IMR-90 (cell line): ENCODE measurements at regions not wholly inside any gene's neighbourhood (a gene's known extent, or its start where the extent isn't known, plus 50 kb on each side); places are given as distances from the start of the nearest gene placed in this dataset.

Source experiments
- ATAC-seq: fragments of 200-7000 bp; cut with Tn5 transposase; 2 replicates; pipeline ENCODE4 v1.9.1; 2020; ENCODE audit warnings: low read depth, mild to moderate bottlenecking, moderate library complexity
- BruUV-seq: library from RNA; stranded (reverse); fragments of 400-500 nt; replicated peaks from 2 replicates; lab custom pipeline; 2021; lab: Mats Ljungman, UMichigan
- CTCF ChIA-PET: fragments of 300-600 bp; formaldehyde crosslinking; extraction: SDS; loops from one replicate; lab custom pipeline; 2021; ENCODE audit warnings: antibody characterized with exemption; lab: Yijun Ruan, JAX
- POLR2A ChIA-PET: fragments of 300-600 bp; sonication (Branson Sonifier 250); formaldehyde crosslinking; loops from one replicate; lab custom pipeline; 2022; ENCODE audit warnings: antibody characterized with exemption; ENCODE audit not compliant: unreplicated experiment; lab: Charles Lee
- DNase-seq: peaks from one replicate; pipeline ENCODE4 v3.0.0; 2013
- H2AFZ ChIP-seq: replicated peaks from 2 replicates; pipeline ENCODE3; 2013; ENCODE audit warnings: low read length, mild to moderate bottlenecking; ENCODE audit not compliant: poor library complexity
- H2AK5ac ChIP-seq: 2 replicates; pipeline ENCODE4 v1.6.1; 2013; ENCODE audit warnings: low read depth, low read length, inconsistent platforms
- H2AK9ac ChIP-seq: replicated peaks from 2 replicates; pipeline ENCODE3; 2013; ENCODE audit warnings: mild to moderate bottlenecking, low read depth, low read length, moderate library complexity; ENCODE audit not compliant: poor library complexity
- H2BK120ac ChIP-seq: 2 replicates; pipeline ENCODE4 v1.6.1; 2013; ENCODE audit warnings: low read depth, low read length, inconsistent platforms
- H2BK15ac ChIP-seq: 3 replicates; pipeline ENCODE4 v1.6.1; 2013; ENCODE audit warnings: low read depth, low read length, inconsistent platforms
- H2BK20ac ChIP-seq: 2 replicates; pipeline ENCODE4 v1.6.1; 2013; ENCODE audit warnings: low read depth, mild to moderate bottlenecking, inconsistent platforms, low read length, moderate library complexity
- H2BK5ac ChIP-seq: 2 replicates; pipeline ENCODE4 v1.6.1; 2013; ENCODE audit warnings: mild to moderate bottlenecking, low read depth, low read length, inconsistent platforms; ENCODE audit not compliant: poor library complexity, severe bottlenecking
- H3K14ac ChIP-seq: replicated peaks from 2 replicates; pipeline ENCODE4 v1.6.1; 2013; ENCODE audit warnings: low read depth, low read length, inconsistent platforms
- H3K18ac ChIP-seq: 2 replicates; pipeline ENCODE4 v1.6.1; 2013; ENCODE audit warnings: low read depth, low read length, control low read depth
- H3K23ac ChIP-seq: 2 replicates; pipeline ENCODE4 v1.6.1; 2013; ENCODE audit warnings: low read depth, low read length, inconsistent platforms
- H3K27ac ChIP-seq: 2 replicates; pipeline ENCODE4 v1.5.1; 2013; ENCODE audit warnings: mild to moderate bottlenecking, control low read depth, low read length; ENCODE audit not compliant: insufficient read depth
- H3K27me3 ChIP-seq: 2 replicates; pipeline ENCODE4 v1.6.1; 2013; ENCODE audit warnings: low read length; ENCODE audit not compliant: control insufficient read depth, insufficient read depth
- H3K36me3 ChIP-seq: 2 replicates; pipeline ENCODE4 v1.6.1; 2013; ENCODE audit warnings: low read length, mixed read lengths; ENCODE audit not compliant: control insufficient read depth, insufficient read depth
- H3K4ac ChIP-seq: 2 replicates; pipeline ENCODE4 v1.6.1; 2013; ENCODE audit warnings: low read depth, low read length, inconsistent platforms
- H3K4me1 ChIP-seq: 2 replicates; pipeline ENCODE4 v1.6.1; 2013; ENCODE audit warnings: low read length, mixed read lengths; ENCODE audit not compliant: control insufficient read depth, insufficient read depth
- H3K4me2 ChIP-seq: 2 replicates; pipeline ENCODE4 v1.6.1; 2013; ENCODE audit warnings: low read depth, mild to moderate bottlenecking, control low read depth, low read length, moderate library complexity
- H3K4me3 ChIP-seq: 2 replicates; pipeline ENCODE4 v1.5.1; 2013; ENCODE audit warnings: low read depth, mild to moderate bottlenecking, control low read depth, low read length, moderate library complexity; ENCODE audit not compliant: insufficient read depth
- H3K56ac ChIP-seq: 2 replicates; pipeline ENCODE4 v1.6.1; 2013; ENCODE audit warnings: low read length, inconsistent platforms; ENCODE audit not compliant: insufficient read depth; ENCODE audit errors: extremely low read depth
- H3K79me1 ChIP-seq, 2 experiments: 2 replicates each; pipeline ENCODE4 v1.6.1; 2013; ENCODE audit warnings: low read length in 2 of 2, inconsistent platforms in 1 of 2, low read depth in 1 of 2
- H3K9ac ChIP-seq: 2 replicates; pipeline ENCODE4 v1.6.1; 2013; ENCODE audit warnings: low read depth, low read length, control low read depth
- H3K9me1 ChIP-seq: 2 replicates; pipeline ENCODE4 v1.6.1; 2013; ENCODE audit warnings: low read length, inconsistent platforms; ENCODE audit not compliant: insufficient read depth
- H3K9me3 ChIP-seq: 2 replicates; pipeline ENCODE4 v1.6.1; 2013; ENCODE audit warnings: low read length; ENCODE audit not compliant: control insufficient read depth, insufficient read depth
- H4K20me1 ChIP-seq: 2 replicates; pipeline ENCODE4 v1.6.1; 2013; ENCODE audit warnings: low read length, inconsistent platforms; ENCODE audit not compliant: insufficient read depth
- H4K5ac ChIP-seq: 2 replicates; pipeline ENCODE4 v1.6.1; 2013; ENCODE audit warnings: mild to moderate bottlenecking, low read depth, low read length, control low read depth
- H4K8ac ChIP-seq, 2 experiments: 2 replicates each; pipeline ENCODE4 v1.6.1; 2013; ENCODE audit warnings: low read depth in 2 of 2, low read length in 2 of 2, control low read depth in 1 of 2, inconsistent platforms in 1 of 2
- H4K91ac ChIP-seq: 2 replicates; pipeline ENCODE4 v1.6.1; 2013; ENCODE audit warnings: low read depth, low read length, inconsistent platforms; ENCODE audit not compliant: insufficient read depth
- BHLHE40 ChIP-seq: fragments of 150-350 bp; IDR thresholded peaks from 2 replicates; pipeline ENCODE4 v1.6.1; 2016; ENCODE audit warnings: mild to moderate bottlenecking, low read depth, low read length
- NFE2L2 ChIP-seq: fragments of 150-350 bp; IDR thresholded peaks from 2 replicates; pipeline ENCODE4 v1.6.1; 2016; ENCODE audit warnings: low read depth, mild to moderate bottlenecking, low read length
- WGBS, 2 experiments: methylation state at CpG; one replicate each; pipeline versions ENCODE4 v1.1.5 to v1.1.7; 2013; ENCODE audit warnings: missing lambda C conversion rate in 2 of 2; ENCODE audit not compliant: insufficient read length in 1 of 2; ENCODE audit errors: extremely low coverage in 2 of 2; 5-methylcytosine and 5-hydroxymethylcytosine counted together
- dilution Hi-C: fragments of 300-500 bp; cut with HindIII; formaldehyde crosslinking; loops from one replicate; pipeline ENCODE4 v1.14.3; 2018; ENCODE audit warnings: low sequenced_read_pairs; ENCODE audit not compliant: unreplicated experiment
- in situ Hi-C: fragments of 300-500 bp; cut with MboI; formaldehyde crosslinking; loops from 3 replicates; pipeline ENCODE4 v1.14.3; 2019; ENCODE audit warnings: low sequenced_read_pairs, inconsistent platforms, mixed read lengths
- intact Hi-C: fragments of 100-400 bp; cut with micrococcal nuclease; formaldehyde crosslinking; loops from 2 replicates; pipeline ENCODE4 v1.10.0; 2022
- TF ChIP-seq, protein P1 (sequence below): fragments of 150-350 bp; IDR thresholded peaks from 2 replicates; pipeline ENCODE4 v1.6.1; 2017; ENCODE audit warnings: mild to moderate bottlenecking, antibody characterized with exemption, low read length, low read depth

DNA sequence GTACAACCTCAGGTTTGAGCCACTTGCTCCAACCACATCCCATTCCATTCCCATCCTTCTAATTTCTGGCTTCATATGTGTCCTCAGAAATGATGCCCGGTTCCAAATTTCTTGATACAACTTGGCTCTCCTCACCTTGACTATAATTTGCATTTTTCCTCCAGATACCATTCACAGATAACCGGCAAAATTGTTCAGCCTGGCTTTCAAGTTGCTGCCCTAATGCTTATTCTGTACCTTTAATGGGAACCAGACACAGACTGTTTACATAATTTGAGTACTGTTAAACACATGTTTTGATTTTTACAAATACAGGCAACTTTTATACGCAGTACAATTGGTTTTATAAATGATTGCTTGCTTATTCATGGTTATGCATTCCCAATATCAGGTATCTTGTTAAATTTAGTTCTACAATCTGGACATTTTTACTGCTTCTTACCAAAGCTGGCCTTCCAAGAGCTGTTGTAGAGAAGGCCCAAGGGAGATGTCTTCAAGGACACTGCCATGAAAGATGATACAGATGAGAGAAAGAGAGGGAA, 649.5 kb upstream of the CAMK1G start:
- no peak overlapping the region for H3K14ac ChIP-seq
- no peak overlapping the region for H3K18ac ChIP-seq
- no peak overlapping the region for H3K4ac ChIP-seq
- DNase-seq (no peak), ATAC-seq (no peak)
- H2BK120ac ChIP-seq, result no peak overlapping the region
- no peak overlapping the region for H4K8ac ChIP-seq
- no peak overlapping the region for H3K56ac ChIP-seq
- 80% methylated on average over 1 of the region's 3 CpGs; no CpG with 5 or more reads in 1 of the 2 experiments for WGBS, 2 experiments
- H3K9me3 ChIP-seq, result peaks cover 11% of the 10 kb centered on the region
- intact Hi-C loops (no loop called here), dilution Hi-C loops (no loop called here), in situ Hi-C loops (no loop called here)
- no peak overlapping the region for H3K4me2 ChIP-seq
- POLR2A ChIA-PET, result no interaction called here
- CTCF ChIA-PET, result no interaction called here
- no peaks in the 10 kb centered on the region for H3K79me1 ChIP-seq
- no peaks in the 10 kb centered on the region for H3K9me1 ChIP-seq
- TF ChIP-seq BHLHE40 (no peak), NFE2L2 (no peak)
- TF ChIP-seq, protein P1, sequence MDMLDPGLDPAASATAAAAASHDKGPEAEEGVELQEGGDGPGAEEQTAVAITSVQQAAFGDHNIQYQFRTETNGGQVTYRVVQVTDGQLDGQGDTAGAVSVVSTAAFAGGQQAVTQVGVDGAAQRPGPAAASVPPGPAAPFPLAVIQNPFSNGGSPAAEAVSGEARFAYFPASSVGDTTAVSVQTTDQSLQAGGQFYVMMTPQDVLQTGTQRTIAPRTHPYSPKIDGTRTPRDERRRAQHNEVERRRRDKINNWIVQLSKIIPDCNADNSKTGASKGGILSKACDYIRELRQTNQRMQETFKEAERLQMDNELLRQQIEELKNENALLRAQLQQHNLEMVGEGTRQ, result no peak
- H4K20me1 ChIP-seq, result no peaks in the 10 kb centered on the region
- H2BK5ac ChIP-seq, result no peak overlapping the region
- no peak overlapping the region for H4K5ac ChIP-seq
- H2AFZ ChIP-seq, result no peak overlapping the region
- no peak overlapping the region for H3K4me3 ChIP-seq
- no TSS peak for BruUV-seq
- H3K4me1 ChIP-seq, result no peaks in the 10 kb centered on the region
- no peak overlapping the region for H4K91ac ChIP-seq
- H3K36me3 ChIP-seq, result no peaks in the 10 kb centered on the region
- H2BK20ac ChIP-seq, result no peak overlapping the region
- H3K27me3 ChIP-seq, result no peaks in the 10 kb centered on the region
- no peak overlapping the region for H3K23ac ChIP-seq
- H2AK5ac ChIP-seq, result no peak overlapping the region
- H3K9ac ChIP-seq, result no peak overlapping the region
- no peak overlapping the region for H2AK9ac ChIP-seq
- H3K27ac ChIP-seq, result no peak overlapping the region
- no peak overlapping the region for H2BK15ac ChIP-seq
